ENCODE measurements at regions not wholly inside any gene's neighbourhood (a gene's known extent, or its start where the extent isn't known, plus 50 kb on each side); places are given as distances from the start of the nearest gene placed in this dataset.

DNA sequence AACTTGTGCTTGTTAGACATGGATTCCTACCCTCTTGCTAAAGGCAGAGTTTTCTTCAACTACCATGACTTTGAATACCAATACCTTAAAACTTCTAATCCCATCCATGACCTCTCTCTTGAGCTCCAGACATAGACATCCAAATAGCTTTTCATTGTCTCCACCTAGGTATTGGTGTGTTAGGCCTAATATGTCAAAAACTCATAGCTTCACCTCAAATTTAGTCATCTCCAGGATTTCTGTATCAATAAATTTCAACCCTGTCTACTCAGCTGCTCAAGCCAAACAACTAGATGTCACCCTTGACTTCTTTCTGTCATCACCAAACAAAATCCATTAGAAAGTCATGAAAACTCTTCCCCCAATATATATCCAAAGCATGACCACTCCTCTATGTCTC lies 617.7 kb upstream of the GRIA3 start:
- TF ChIP-seq, protein P1, sequence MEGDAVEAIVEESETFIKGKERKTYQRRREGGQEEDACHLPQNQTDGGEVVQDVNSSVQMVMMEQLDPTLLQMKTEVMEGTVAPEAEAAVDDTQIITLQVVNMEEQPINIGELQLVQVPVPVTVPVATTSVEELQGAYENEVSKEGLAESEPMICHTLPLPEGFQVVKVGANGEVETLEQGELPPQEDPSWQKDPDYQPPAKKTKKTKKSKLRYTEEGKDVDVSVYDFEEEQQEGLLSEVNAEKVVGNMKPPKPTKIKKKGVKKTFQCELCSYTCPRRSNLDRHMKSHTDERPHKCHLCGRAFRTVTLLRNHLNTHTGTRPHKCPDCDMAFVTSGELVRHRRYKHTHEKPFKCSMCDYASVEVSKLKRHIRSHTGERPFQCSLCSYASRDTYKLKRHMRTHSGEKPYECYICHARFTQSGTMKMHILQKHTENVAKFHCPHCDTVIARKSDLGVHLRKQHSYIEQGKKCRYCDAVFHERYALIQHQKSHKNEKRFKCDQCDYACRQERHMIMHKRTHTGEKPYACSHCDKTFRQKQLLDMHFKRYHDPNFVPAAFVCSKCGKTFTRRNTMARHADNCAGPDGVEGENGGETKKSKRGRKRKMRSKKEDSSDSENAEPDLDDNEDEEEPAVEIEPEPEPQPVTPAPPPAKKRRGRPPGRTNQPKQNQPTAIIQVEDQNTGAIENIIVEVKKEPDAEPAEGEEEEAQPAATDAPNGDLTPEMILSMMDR (IDR thresholded peaks at IDR 0.05; ENCODE audit: low read depth, low read length), result no peak
- no peak for TF ChIP-seq EZH2phosphoT487 (IDR thresholded peaks at IDR 0.05; ENCODE audit: low read depth)
